IMR-90 (cell line): ENCODE measurements at regions not wholly inside any gene's neighbourhood (a gene's known extent, or its start where the extent isn't known, plus 50 kb on each side); places are given as distances from the start of the nearest gene placed in this dataset.
"Not testable (repeated sequence)": the region's sequence is repeated elsewhere in the genome, so short reads cannot be mapped to it uniquely, and the experiment has no call there.

Experiments used
- ATAC-seq: fragments of 200-7000 bp; cut with Tn5 transposase; 2 replicates; pipeline ENCODE4 v1.9.1; 2020; ENCODE audit warnings: low read depth, mild to moderate bottlenecking, moderate library complexity
- BruUV-seq: library from RNA; stranded (reverse); fragments of 400-500 nt; replicated peaks from 2 replicates; lab custom pipeline; 2021; lab: Mats Ljungman, UMichigan
- CTCF ChIA-PET: fragments of 300-600 bp; formaldehyde crosslinking; extraction: SDS; loops from one replicate; lab custom pipeline; 2021; ENCODE audit warnings: antibody characterized with exemption; lab: Yijun Ruan, JAX
- POLR2A ChIA-PET: fragments of 300-600 bp; sonication (Branson Sonifier 250); formaldehyde crosslinking; loops from one replicate; lab custom pipeline; 2022; ENCODE audit warnings: antibody characterized with exemption; ENCODE audit not compliant: unreplicated experiment; lab: Charles Lee
- DNase-seq: peaks from one replicate; pipeline ENCODE4 v3.0.0; 2013
- H2AFZ ChIP-seq: replicated peaks from 2 replicates; pipeline ENCODE3; 2013; ENCODE audit warnings: low read length, mild to moderate bottlenecking; ENCODE audit not compliant: poor library complexity
- H2AK5ac ChIP-seq: 2 replicates; pipeline ENCODE4 v1.6.1; 2013; ENCODE audit warnings: low read depth, low read length, inconsistent platforms
- H2AK9ac ChIP-seq: replicated peaks from 2 replicates; pipeline ENCODE3; 2013; ENCODE audit warnings: mild to moderate bottlenecking, low read depth, low read length, moderate library complexity; ENCODE audit not compliant: poor library complexity
- H2BK120ac ChIP-seq: 2 replicates; pipeline ENCODE4 v1.6.1; 2013; ENCODE audit warnings: low read depth, low read length, inconsistent platforms
- H2BK15ac ChIP-seq: 3 replicates; pipeline ENCODE4 v1.6.1; 2013; ENCODE audit warnings: low read depth, low read length, inconsistent platforms
- H2BK20ac ChIP-seq: 2 replicates; pipeline ENCODE4 v1.6.1; 2013; ENCODE audit warnings: low read depth, mild to moderate bottlenecking, inconsistent platforms, low read length, moderate library complexity
- H2BK5ac ChIP-seq: 2 replicates; pipeline ENCODE4 v1.6.1; 2013; ENCODE audit warnings: mild to moderate bottlenecking, low read depth, low read length, inconsistent platforms; ENCODE audit not compliant: poor library complexity, severe bottlenecking
- H3K14ac ChIP-seq: replicated peaks from 2 replicates; pipeline ENCODE4 v1.6.1; 2013; ENCODE audit warnings: low read depth, low read length, inconsistent platforms
- H3K18ac ChIP-seq: 2 replicates; pipeline ENCODE4 v1.6.1; 2013; ENCODE audit warnings: low read depth, low read length, control low read depth
- H3K23ac ChIP-seq: 2 replicates; pipeline ENCODE4 v1.6.1; 2013; ENCODE audit warnings: low read depth, low read length, inconsistent platforms
- H3K27ac ChIP-seq: 2 replicates; pipeline ENCODE4 v1.5.1; 2013; ENCODE audit warnings: mild to moderate bottlenecking, control low read depth, low read length; ENCODE audit not compliant: insufficient read depth
- H3K27me3 ChIP-seq: 2 replicates; pipeline ENCODE4 v1.6.1; 2013; ENCODE audit warnings: low read length; ENCODE audit not compliant: control insufficient read depth, insufficient read depth
- H3K36me3 ChIP-seq: 2 replicates; pipeline ENCODE4 v1.6.1; 2013; ENCODE audit warnings: low read length, mixed read lengths; ENCODE audit not compliant: control insufficient read depth, insufficient read depth
- H3K4ac ChIP-seq: 2 replicates; pipeline ENCODE4 v1.6.1; 2013; ENCODE audit warnings: low read depth, low read length, inconsistent platforms
- H3K4me1 ChIP-seq: 2 replicates; pipeline ENCODE4 v1.6.1; 2013; ENCODE audit warnings: low read length, mixed read lengths; ENCODE audit not compliant: control insufficient read depth, insufficient read depth
- H3K4me2 ChIP-seq: 2 replicates; pipeline ENCODE4 v1.6.1; 2013; ENCODE audit warnings: low read depth, mild to moderate bottlenecking, control low read depth, low read length, moderate library complexity
- H3K4me3 ChIP-seq: 2 replicates; pipeline ENCODE4 v1.5.1; 2013; ENCODE audit warnings: low read depth, mild to moderate bottlenecking, control low read depth, low read length, moderate library complexity; ENCODE audit not compliant: insufficient read depth
- H3K56ac ChIP-seq: 2 replicates; pipeline ENCODE4 v1.6.1; 2013; ENCODE audit warnings: low read length, inconsistent platforms; ENCODE audit not compliant: insufficient read depth; ENCODE audit errors: extremely low read depth
- H3K79me1 ChIP-seq, 2 experiments: 2 replicates each; pipeline ENCODE4 v1.6.1; 2013; ENCODE audit warnings: low read length in 2 of 2, inconsistent platforms in 1 of 2, low read depth in 1 of 2
- H3K9ac ChIP-seq: 2 replicates; pipeline ENCODE4 v1.6.1; 2013; ENCODE audit warnings: low read depth, low read length, control low read depth
- H3K9me1 ChIP-seq: 2 replicates; pipeline ENCODE4 v1.6.1; 2013; ENCODE audit warnings: low read length, inconsistent platforms; ENCODE audit not compliant: insufficient read depth
- H3K9me3 ChIP-seq: 2 replicates; pipeline ENCODE4 v1.6.1; 2013; ENCODE audit warnings: low read length; ENCODE audit not compliant: control insufficient read depth, insufficient read depth
- H4K20me1 ChIP-seq: 2 replicates; pipeline ENCODE4 v1.6.1; 2013; ENCODE audit warnings: low read length, inconsistent platforms; ENCODE audit not compliant: insufficient read depth
- H4K5ac ChIP-seq: 2 replicates; pipeline ENCODE4 v1.6.1; 2013; ENCODE audit warnings: mild to moderate bottlenecking, low read depth, low read length, control low read depth
- H4K8ac ChIP-seq, 2 experiments: 2 replicates each; pipeline ENCODE4 v1.6.1; 2013; ENCODE audit warnings: low read depth in 2 of 2, low read length in 2 of 2, control low read depth in 1 of 2, inconsistent platforms in 1 of 2
- H4K91ac ChIP-seq: 2 replicates; pipeline ENCODE4 v1.6.1; 2013; ENCODE audit warnings: low read depth, low read length, inconsistent platforms; ENCODE audit not compliant: insufficient read depth
- BHLHE40 ChIP-seq: fragments of 150-350 bp; IDR thresholded peaks from 2 replicates; pipeline ENCODE4 v1.6.1; 2016; ENCODE audit warnings: mild to moderate bottlenecking, low read depth, low read length
- FOS ChIP-seq: fragments of 150-350 bp; IDR thresholded peaks from 2 replicates; pipeline ENCODE4 v1.6.1; 2016; ENCODE audit warnings: low read depth, low read length
- MXI1 ChIP-seq: IDR thresholded peaks from 2 replicates; pipeline ENCODE4 v1.6.1; 2012; ENCODE audit warnings: low read depth, mild to moderate bottlenecking, low read length, moderate library complexity, borderline replicate concordance
- POLR2A ChIP-seq: IDR thresholded peaks from 2 replicates; pipeline ENCODE4 v1.6.1; 2012; ENCODE audit warnings: mild to moderate bottlenecking, low read depth, low read length
- RCOR1 ChIP-seq: IDR thresholded peaks from 2 replicates; pipeline ENCODE4 v1.6.1; 2012; ENCODE audit warnings: mild to moderate bottlenecking, low read length, improper control_type of control experiment; ENCODE audit not compliant: insufficient replicate concordance
- RFX5 ChIP-seq: IDR thresholded peaks from 2 replicates; pipeline ENCODE4 v1.8.0; 2012; ENCODE audit warnings: low read depth, mild to moderate bottlenecking, low read length, moderate library complexity
- WGBS, 2 experiments: methylation state at CpG; one replicate each; pipeline versions ENCODE4 v1.1.5 to v1.1.7; 2013; ENCODE audit warnings: missing lambda C conversion rate in 2 of 2; ENCODE audit not compliant: insufficient read length in 1 of 2; ENCODE audit errors: extremely low coverage in 2 of 2; 5-methylcytosine and 5-hydroxymethylcytosine counted together
- dilution Hi-C: fragments of 300-500 bp; cut with HindIII; formaldehyde crosslinking; loops from one replicate; pipeline ENCODE4 v1.14.3; 2018; ENCODE audit warnings: low sequenced_read_pairs; ENCODE audit not compliant: unreplicated experiment
- in situ Hi-C: fragments of 300-500 bp; cut with MboI; formaldehyde crosslinking; loops from 3 replicates; pipeline ENCODE4 v1.14.3; 2019; ENCODE audit warnings: low sequenced_read_pairs, inconsistent platforms, mixed read lengths
- intact Hi-C: fragments of 100-400 bp; cut with micrococcal nuclease; formaldehyde crosslinking; loops from 2 replicates; pipeline ENCODE4 v1.10.0; 2022
- TF ChIP-seq, protein P1 (sequence below): fragments of 150-350 bp; IDR thresholded peaks from 2 replicates; pipeline ENCODE4 v1.6.1; 2017; ENCODE audit warnings: mild to moderate bottlenecking, antibody characterized with exemption, low read length, low read depth
- TF ChIP-seq, protein P2 (sequence below): fragments of 150-350 bp; IDR thresholded peaks from 2 replicates; pipeline ENCODE4 v1.6.1; 2016; ENCODE audit warnings: low read depth, mild to moderate bottlenecking, low read length, moderate library complexity, borderline replicate concordance

DNA sequence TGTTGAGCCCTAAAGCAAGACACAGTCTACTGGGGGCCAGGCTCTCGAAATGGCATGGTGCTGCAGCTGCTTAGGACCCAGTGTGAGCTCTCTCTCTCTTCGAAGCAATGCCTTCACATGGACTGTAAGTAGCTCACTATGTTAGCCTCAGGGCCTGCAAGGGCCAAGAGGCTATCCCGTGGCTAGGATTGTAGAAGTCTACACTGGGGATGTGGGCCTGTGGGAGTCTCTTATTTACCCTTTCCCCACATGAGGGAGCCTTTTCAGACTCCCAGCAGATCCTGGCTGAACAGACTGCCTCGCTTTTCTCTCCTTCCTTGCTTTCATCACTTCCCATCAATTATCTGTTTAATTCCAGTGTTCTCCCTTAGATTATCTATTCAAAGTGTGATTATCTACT, 101.4 kb downstream of the GPR65 start:
- Histone ChIP-seq H3K56ac (no peak overlapping the region), H4K5ac (no peak overlapping the region), H3K4me3 (no peak overlapping the region), H2BK5ac (no peak overlapping the region), H3K4ac (no peak overlapping the region), H3K27ac (no peak overlapping the region), H3K23ac (no peak overlapping the region), H4K91ac (no peak overlapping the region), H3K9me3 (peaks cover 5% of the 10 kb centered on the region), H3K27me3 (no peaks in the 10 kb centered on the region), H3K9me1 (no peaks in the 10 kb centered on the region), H3K4me2 (no peak overlapping the region), H4K20me1 (no peaks in the 10 kb centered on the region), H3K18ac (no peak overlapping the region), H2AK9ac (no peak overlapping the region), H2AFZ (no peak overlapping the region), H3K14ac (no peak overlapping the region), H4K8ac (no peak overlapping the region), H3K9ac (no peak overlapping the region), H3K79me1 (no peaks in the 10 kb centered on the region), H2AK5ac (no peak overlapping the region), H2BK20ac (no peak overlapping the region), H2BK15ac (no peak overlapping the region), H2BK120ac (no peak overlapping the region), H3K36me3 (no peaks in the 10 kb centered on the region), H3K4me1 (no peaks in the 10 kb centered on the region)
- ATAC-seq (no peak), DNase-seq (no peak)
- dilution Hi-C loops (no loop called here), in situ Hi-C loops (no loop called here), intact Hi-C loops (no loop called here)
- TF ChIP-seq, protein P1, sequence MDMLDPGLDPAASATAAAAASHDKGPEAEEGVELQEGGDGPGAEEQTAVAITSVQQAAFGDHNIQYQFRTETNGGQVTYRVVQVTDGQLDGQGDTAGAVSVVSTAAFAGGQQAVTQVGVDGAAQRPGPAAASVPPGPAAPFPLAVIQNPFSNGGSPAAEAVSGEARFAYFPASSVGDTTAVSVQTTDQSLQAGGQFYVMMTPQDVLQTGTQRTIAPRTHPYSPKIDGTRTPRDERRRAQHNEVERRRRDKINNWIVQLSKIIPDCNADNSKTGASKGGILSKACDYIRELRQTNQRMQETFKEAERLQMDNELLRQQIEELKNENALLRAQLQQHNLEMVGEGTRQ: no peak
- TF ChIP-seq POLR2A (no peak), BHLHE40 (no peak), MXI1 (no peak), FOS (no peak), RFX5 (no peak), RCOR1 (no peak)
- TF ChIP-seq, protein P2, sequence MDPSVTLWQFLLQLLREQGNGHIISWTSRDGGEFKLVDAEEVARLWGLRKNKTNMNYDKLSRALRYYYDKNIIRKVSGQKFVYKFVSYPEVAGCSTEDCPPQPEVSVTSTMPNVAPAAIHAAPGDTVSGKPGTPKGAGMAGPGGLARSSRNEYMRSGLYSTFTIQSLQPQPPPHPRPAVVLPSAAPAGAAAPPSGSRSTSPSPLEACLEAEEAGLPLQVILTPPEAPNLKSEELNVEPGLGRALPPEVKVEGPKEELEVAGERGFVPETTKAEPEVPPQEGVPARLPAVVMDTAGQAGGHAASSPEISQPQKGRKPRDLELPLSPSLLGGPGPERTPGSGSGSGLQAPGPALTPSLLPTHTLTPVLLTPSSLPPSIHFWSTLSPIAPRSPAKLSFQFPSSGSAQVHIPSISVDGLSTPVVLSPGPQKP: no peak
- no TSS peak for BruUV-seq
- WGBS, 2 experiments: 17% methylated on average over 1 of the region's 4 CpGs; no CpG with 5 or more reads in 1 of the 2 experiments
- ChIA-PET POLR2A (no interaction called here), CTCF (no interaction called here)

DNA sequence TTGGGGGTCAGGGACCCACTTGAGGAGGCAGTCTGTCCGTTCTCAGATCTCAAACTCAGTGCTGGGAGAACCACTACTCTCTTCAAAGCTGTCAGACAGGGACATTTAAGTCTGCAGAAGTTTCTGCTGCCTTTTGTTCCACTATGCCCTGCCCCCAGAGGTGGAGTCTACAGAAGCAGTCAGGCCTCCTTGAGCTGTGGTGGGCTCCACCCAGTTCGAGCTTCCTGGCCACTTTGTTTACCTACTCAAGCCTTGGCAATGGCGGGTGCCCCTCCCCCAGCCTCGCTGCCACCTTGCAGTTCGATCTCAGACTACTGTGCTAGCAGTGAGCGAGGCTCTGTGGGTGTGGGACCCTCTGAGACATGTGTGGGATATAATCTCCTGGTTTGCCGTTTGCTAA, 122.7 kb downstream of the GPR65 start:
- ATAC-seq, H4K91ac ChIP-seq, H3K9me1 ChIP-seq, in situ Hi-C loops, H3K27me3 ChIP-seq, H3K56ac ChIP-seq, H3K4me2 ChIP-seq, H4K20me1 ChIP-seq, H2BK20ac ChIP-seq, H3K23ac ChIP-seq, H4K5ac ChIP-seq, BruUV-seq, H3K4me1 ChIP-seq, H2BK15ac ChIP-seq, dilution Hi-C loops, H3K18ac ChIP-seq, H3K36me3 ChIP-seq, H3K79me1 ChIP-seq, H3K14ac ChIP-seq, H4K8ac ChIP-seq, H3K9ac ChIP-seq, CTCF ChIA-PET, H2AK9ac ChIP-seq, H2AK5ac ChIP-seq, H2BK5ac ChIP-seq, H3K4me3 ChIP-seq, H2AFZ ChIP-seq, POLR2A ChIA-PET, H3K4ac ChIP-seq, DNase-seq, intact Hi-C loops, H3K27ac ChIP-seq, H3K9me3 ChIP-seq, H2BK120ac ChIP-seq: not testable (repeated sequence)
- WGBS, 2 experiments: 0% methylated on average over 1 of the region's 7 CpGs; no CpG with 5 or more reads in 1 of the 2 experiments
